NT2/D1 (cell line): ENCODE measurements at regions not wholly inside any gene's neighbourhood (a gene's known extent, or its start where the extent isn't known, plus 50 kb on each side); places are given as distances from the start of the nearest gene placed in this dataset.

Experiments used
- YY1 ChIP-seq: IDR thresholded peaks from 2 replicates; pipeline ENCODE4 v1.6.1; 2011; ENCODE audit not compliant: insufficient read length, insufficient read depth
- ZNF274 ChIP-seq: IDR thresholded peaks from 2 replicates; pipeline ENCODE4 v1.6.1; 2011; ENCODE audit warnings: mild to moderate bottlenecking, low read depth, low read length

- TF ChIP-seq ZNF274: no peak
- no peak for TF ChIP-seq YY1
Observed at GRCh38 chr4:24742773-24743172, 52.6 kb upstream of the SOD3 start.
